ENCODE measurements at regions not wholly inside any gene's neighbourhood (a gene's known extent, or its start where the extent isn't known, plus 50 kb on each side); places are given as distances from the start of the nearest gene placed in this dataset.

DNA sequence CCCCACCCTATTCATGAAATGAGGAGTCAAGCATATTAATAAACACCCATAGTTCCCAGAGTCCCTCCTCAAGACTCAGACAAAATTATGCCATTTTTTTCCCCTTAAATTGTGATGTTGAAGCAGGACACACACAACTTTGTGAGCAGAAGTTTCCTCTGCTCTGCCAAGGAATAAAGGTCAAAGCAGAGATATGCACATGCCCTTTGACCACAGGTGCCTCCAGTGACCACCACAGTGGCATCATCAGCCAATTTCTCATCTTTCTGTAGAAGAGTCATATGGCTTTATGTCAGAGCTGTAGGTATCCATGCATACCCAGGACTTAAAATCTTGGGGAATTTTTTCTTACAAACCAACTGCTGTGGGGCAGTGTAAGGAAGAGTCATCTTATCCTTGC lies 304.4 kb upstream of the GADL1 start:
- TF ChIP-seq BHLHE40 (IDR thresholded peaks at IDR 0.05; ENCODE audit: low read depth, low read length), result no peak
- TF ChIP-seq, protein P1, sequence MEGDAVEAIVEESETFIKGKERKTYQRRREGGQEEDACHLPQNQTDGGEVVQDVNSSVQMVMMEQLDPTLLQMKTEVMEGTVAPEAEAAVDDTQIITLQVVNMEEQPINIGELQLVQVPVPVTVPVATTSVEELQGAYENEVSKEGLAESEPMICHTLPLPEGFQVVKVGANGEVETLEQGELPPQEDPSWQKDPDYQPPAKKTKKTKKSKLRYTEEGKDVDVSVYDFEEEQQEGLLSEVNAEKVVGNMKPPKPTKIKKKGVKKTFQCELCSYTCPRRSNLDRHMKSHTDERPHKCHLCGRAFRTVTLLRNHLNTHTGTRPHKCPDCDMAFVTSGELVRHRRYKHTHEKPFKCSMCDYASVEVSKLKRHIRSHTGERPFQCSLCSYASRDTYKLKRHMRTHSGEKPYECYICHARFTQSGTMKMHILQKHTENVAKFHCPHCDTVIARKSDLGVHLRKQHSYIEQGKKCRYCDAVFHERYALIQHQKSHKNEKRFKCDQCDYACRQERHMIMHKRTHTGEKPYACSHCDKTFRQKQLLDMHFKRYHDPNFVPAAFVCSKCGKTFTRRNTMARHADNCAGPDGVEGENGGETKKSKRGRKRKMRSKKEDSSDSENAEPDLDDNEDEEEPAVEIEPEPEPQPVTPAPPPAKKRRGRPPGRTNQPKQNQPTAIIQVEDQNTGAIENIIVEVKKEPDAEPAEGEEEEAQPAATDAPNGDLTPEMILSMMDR (conservative IDR thresholded peaks at IDR 0.05; ENCODE audit: low read depth, low read length), result no peak
- TF ChIP-seq POLR2A (IDR thresholded peaks at IDR 0.05; ENCODE audit: low read depth, low read length), result no peak
- TF ChIP-seq, protein P2, sequence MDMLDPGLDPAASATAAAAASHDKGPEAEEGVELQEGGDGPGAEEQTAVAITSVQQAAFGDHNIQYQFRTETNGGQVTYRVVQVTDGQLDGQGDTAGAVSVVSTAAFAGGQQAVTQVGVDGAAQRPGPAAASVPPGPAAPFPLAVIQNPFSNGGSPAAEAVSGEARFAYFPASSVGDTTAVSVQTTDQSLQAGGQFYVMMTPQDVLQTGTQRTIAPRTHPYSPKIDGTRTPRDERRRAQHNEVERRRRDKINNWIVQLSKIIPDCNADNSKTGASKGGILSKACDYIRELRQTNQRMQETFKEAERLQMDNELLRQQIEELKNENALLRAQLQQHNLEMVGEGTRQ (IDR thresholded peaks at IDR 0.05; ENCODE audit: low read depth, low read length), result no peak
- TF ChIP-seq, protein P3, sequence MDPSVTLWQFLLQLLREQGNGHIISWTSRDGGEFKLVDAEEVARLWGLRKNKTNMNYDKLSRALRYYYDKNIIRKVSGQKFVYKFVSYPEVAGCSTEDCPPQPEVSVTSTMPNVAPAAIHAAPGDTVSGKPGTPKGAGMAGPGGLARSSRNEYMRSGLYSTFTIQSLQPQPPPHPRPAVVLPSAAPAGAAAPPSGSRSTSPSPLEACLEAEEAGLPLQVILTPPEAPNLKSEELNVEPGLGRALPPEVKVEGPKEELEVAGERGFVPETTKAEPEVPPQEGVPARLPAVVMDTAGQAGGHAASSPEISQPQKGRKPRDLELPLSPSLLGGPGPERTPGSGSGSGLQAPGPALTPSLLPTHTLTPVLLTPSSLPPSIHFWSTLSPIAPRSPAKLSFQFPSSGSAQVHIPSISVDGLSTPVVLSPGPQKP (IDR thresholded peaks at IDR 0.05; ENCODE audit: borderline replicate concordance, low read depth, low read length), result no peak

Data from IMR-90 (cell line).